GM10266 (cell line): ENCODE measurements at regions not wholly inside any gene's neighbourhood (a gene's known extent, or its start where the extent isn't known, plus 50 kb on each side); places are given as distances from the start of the nearest gene placed in this dataset.

ENCODE experiments used
- DNase-seq: peaks from one replicate; pipeline ENCODE4 v3.0.0; 2012; ENCODE audit errors: extremely low spot score
- TF ChIP-seq, protein P1 (sequence below): IDR thresholded peaks from 2 replicates; pipeline ENCODE4 v1.5.1; 2012; ENCODE audit warnings: mild to moderate bottlenecking, low read depth; ENCODE audit not compliant: control insufficient read depth, insufficient read depth; ENCODE audit errors: missing control alignments

GRCh38 chr5:128673000-128673399, 135.0 kb upstream of the FBN2 start:
- TF ChIP-seq, protein P1, sequence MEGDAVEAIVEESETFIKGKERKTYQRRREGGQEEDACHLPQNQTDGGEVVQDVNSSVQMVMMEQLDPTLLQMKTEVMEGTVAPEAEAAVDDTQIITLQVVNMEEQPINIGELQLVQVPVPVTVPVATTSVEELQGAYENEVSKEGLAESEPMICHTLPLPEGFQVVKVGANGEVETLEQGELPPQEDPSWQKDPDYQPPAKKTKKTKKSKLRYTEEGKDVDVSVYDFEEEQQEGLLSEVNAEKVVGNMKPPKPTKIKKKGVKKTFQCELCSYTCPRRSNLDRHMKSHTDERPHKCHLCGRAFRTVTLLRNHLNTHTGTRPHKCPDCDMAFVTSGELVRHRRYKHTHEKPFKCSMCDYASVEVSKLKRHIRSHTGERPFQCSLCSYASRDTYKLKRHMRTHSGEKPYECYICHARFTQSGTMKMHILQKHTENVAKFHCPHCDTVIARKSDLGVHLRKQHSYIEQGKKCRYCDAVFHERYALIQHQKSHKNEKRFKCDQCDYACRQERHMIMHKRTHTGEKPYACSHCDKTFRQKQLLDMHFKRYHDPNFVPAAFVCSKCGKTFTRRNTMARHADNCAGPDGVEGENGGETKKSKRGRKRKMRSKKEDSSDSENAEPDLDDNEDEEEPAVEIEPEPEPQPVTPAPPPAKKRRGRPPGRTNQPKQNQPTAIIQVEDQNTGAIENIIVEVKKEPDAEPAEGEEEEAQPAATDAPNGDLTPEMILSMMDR = no peak
- DNase-seq = no peak

DNA sequence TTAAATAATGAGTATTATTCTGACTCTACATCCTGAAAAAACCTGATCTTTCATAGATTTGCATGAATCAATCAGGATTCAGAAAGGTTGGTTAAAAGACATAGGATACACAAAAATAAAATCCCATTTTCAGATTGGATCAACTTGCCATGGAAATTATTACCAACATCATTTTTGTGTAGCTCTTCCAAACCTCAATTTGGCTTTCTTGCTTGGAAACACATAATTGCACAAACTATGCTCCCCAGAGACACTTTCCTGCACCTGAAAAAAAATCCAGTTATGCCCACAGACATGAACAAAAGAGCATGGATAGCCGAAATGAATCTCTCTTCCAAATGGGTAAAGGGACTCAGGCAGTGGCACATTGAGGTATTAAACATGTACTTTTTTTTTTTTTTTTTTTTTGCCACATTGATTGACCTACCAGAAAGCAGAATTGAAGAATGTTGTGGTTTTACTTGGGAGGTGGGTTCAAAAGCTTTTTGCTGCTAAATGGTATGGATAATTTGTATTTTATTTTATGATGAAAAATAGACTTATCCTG, 135.4 kb upstream of the FBN2 start:
- TF ChIP-seq, protein P1 = no peak

DNA sequence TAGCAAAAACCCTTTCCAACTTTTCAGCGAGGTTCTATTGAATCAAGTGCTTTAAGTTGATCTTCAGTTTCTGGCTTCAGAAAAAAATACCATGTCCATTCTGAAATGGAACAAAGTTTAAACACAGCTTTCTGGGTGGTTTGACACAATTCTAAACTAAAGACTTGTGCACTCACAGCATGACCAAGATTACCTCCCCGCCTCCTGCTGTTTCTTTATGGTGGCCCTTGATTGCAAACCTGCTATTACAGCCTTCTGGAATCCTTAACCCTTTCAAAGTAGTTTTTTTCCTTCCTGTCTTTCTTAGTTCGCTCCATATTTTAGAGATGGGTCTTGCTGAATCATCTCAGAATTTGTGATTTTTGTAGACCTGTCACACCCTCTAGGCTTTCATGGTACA, 135.9 kb upstream of the FBN2 start:
- TF ChIP-seq, protein P1 = no peak
- DNase-seq = no peak

More for the DNA sequence above, 135.4 kb upstream of the FBN2 start:
- no peak for DNase-seq

- TF ChIP-seq, protein P1 = peak; percentile 69
- DNase-seq = peak; percentile 23
Observed at GRCh38 chr5:128674837-128675446, 136.9 kb upstream of the FBN2 start.

DNA sequence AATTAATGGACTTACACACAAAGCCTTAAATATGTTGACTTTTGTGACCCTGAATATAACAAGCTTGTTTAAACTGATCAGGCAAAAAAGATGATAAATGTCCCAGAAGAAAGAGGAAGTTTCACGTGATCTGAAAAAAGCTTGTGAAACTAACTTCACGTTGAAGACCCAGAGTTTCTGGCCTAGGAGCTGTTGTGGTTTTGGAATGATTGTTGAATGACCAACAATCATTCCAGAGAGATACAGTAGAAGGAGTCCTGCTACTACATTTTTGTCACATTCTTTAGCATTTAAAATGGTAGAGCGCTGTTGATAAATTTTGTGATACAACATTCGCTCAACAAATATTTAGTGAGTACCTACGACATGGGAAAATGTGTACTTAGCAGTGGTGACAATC, 143.1 kb upstream of the FBN2 start:
- TF ChIP-seq, protein P1 = no peak
- DNase-seq = no peak

- DNase-seq = no peak
- TF ChIP-seq, protein P1 = no peak
Observed at GRCh38 chr5:128681764-128682592, 143.9 kb upstream of the FBN2 start.

DNA sequence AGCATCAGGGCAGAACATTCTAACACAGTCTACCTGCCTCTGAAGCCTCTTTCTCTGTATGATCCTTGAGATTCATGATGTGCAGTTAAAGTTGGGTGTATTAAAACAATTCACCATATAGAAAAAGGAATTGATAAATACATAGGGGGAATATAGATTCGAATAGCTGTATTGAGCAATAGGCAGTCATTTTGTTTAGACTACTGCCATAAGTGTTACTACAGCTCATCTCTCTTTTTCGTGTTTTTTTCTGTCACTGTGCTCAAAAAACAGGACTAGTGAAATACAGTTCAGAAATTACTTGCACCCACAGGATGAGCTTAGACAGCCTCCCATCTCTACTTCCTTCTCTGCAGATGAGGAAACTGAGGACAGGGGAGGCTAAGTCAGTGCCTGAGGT, 144.6 kb upstream of the FBN2 start:
- TF ChIP-seq, protein P1 = no peak
- DNase-seq = no peak
